Chondrocyte (in vitro differentiated cells): ENCODE measurements at regions not wholly inside any gene's neighbourhood (a gene's known extent, or its start where the extent isn't known, plus 50 kb on each side); places are given as distances from the start of the nearest gene placed in this dataset.

ENCODE experiments used
- DNase-seq: peaks from one replicate; pipeline ENCODE4 v3.0.0; 2021; ENCODE audit warnings: mixed read lengths, low spot score
- H3K27ac Mint-ChIP-seq: one replicate; pipeline ENCODE4 v1.8.0; 2021; ENCODE audit warnings: mild to moderate bottlenecking, moderate library complexity, mixed read lengths; ENCODE audit not compliant: unreplicated experiment
- H3K27me3 Mint-ChIP-seq: 2 replicates; pipeline ENCODE4 v1.8.0; 2021; ENCODE audit warnings: low read depth, mixed read lengths
- H3K36me3 Mint-ChIP-seq: 2 replicates; pipeline ENCODE4 v1.8.0; 2021; ENCODE audit warnings: low read depth, mixed read lengths
- H3K4me1 Mint-ChIP-seq: 2 replicates; pipeline ENCODE4 v1.8.0; 2021; ENCODE audit warnings: low read depth, mild to moderate bottlenecking, mixed read lengths
- H3K4me3 Mint-ChIP-seq: one replicate; pipeline ENCODE4 v1.8.0; 2021; ENCODE audit warnings: mild to moderate bottlenecking, moderate library complexity, mixed read lengths; ENCODE audit not compliant: unreplicated experiment
- H3K9me3 Mint-ChIP-seq: 2 replicates; pipeline ENCODE4 v1.8.0; 2021; ENCODE audit warnings: low read depth, mixed read lengths
- TF ChIP-seq, protein P1 (sequence below): fragments of 200-600 bp; sonication (generic); IDR thresholded peaks from 2 replicates; pipeline ENCODE4 v1.5.0; 2021; ENCODE audit warnings: antibody characterized with exemption, mild to moderate bottlenecking, moderate library complexity

DNA sequence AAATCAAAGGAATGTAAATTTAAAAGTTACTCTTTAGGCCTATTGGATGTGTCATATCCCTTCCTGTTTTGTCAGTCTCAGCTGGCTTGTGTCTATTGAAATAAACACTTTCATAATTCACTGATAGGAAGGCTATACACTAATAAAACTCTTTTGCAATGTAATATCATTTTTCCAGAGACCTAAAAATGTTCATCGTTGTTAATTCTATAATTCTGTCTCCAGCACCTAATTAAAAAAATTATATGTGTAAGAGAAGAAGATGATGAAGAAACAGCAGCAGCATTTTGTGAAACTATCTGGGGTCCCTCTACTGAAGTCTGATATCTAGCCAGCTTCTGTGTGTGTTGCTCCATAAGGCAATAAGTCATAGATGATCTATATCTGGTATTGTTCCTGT, 602.7 kb downstream of the ETV1 start:
- TF ChIP-seq, protein P1, sequence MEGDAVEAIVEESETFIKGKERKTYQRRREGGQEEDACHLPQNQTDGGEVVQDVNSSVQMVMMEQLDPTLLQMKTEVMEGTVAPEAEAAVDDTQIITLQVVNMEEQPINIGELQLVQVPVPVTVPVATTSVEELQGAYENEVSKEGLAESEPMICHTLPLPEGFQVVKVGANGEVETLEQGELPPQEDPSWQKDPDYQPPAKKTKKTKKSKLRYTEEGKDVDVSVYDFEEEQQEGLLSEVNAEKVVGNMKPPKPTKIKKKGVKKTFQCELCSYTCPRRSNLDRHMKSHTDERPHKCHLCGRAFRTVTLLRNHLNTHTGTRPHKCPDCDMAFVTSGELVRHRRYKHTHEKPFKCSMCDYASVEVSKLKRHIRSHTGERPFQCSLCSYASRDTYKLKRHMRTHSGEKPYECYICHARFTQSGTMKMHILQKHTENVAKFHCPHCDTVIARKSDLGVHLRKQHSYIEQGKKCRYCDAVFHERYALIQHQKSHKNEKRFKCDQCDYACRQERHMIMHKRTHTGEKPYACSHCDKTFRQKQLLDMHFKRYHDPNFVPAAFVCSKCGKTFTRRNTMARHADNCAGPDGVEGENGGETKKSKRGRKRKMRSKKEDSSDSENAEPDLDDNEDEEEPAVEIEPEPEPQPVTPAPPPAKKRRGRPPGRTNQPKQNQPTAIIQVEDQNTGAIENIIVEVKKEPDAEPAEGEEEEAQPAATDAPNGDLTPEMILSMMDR: no peak
- Mint-ChIP-seq H3K27me3 (no peaks in the 10 kb centered on the region), H3K4me1 (no peaks in the 10 kb centered on the region), H3K36me3 (no peaks in the 10 kb centered on the region), H3K9me3 (no peaks in the 10 kb centered on the region), H3K4me3 (no peak overlapping the region), H3K27ac (no peak overlapping the region)
- DNase-seq: no peak

DNA sequence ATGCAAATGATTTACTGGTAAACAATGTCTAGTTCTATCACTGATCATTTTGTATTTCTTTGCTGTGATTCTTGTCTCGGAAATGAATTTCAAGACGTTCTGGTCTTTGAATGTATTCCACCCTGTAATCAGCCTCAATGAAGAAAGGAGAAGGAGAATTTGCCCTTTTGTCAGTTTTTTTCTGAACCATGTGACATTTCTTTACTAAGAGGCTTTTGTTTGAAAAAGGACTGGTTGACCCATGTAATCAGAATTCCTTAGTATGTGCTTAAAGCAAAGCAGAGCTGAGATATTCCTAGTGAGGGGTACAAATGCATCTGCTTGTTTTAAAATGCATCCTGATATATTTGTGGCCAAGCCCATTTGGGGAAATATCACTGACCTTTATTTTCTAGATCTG, 581.6 kb downstream of the ETV1 start:
- Mint-ChIP-seq H3K36me3 (no peaks in the 10 kb centered on the region), H3K27me3 (no peaks in the 10 kb centered on the region), H3K9me3 (peaks cover 2% of the 10 kb centered on the region), H3K4me3 (no peak overlapping the region), H3K27ac (no peak overlapping the region), H3K4me1 (no peaks in the 10 kb centered on the region)
- TF ChIP-seq, protein P1: no peak
- DNase-seq: no peak

DNA sequence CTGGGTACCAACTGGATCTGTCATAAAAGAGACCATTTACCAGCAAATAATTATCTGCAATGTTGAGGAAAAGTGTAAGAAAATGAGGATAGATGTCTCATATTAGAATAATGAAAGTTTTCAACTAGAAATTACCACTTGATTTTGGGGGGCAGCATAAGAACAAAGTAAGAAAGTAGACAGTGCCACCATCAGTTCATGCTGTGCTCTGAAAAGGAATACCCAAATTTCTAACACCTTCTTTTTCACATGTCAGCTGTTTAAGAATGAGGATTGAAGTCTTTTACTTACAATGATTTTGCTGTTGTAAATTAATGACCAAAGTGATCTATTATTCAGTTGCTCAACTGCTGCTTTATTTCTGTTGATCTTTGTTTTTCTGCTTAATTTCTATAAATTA, 578.3 kb downstream of the ETV1 start:
- TF ChIP-seq, protein P1: peak; percentile 41
- H3K36me3 Mint-ChIP-seq: no peaks in the 10 kb centered on the region
- no peak for DNase-seq
- peaks cover 10% of the 10 kb centered on the region for H3K4me1 Mint-ChIP-seq
- no peak overlapping the region for H3K27ac Mint-ChIP-seq
- H3K4me3 Mint-ChIP-seq: no peak overlapping the region
- no peaks in the 10 kb centered on the region for H3K27me3 Mint-ChIP-seq
- peaks cover 2% of the 10 kb centered on the region for H3K9me3 Mint-ChIP-seq

DNA sequence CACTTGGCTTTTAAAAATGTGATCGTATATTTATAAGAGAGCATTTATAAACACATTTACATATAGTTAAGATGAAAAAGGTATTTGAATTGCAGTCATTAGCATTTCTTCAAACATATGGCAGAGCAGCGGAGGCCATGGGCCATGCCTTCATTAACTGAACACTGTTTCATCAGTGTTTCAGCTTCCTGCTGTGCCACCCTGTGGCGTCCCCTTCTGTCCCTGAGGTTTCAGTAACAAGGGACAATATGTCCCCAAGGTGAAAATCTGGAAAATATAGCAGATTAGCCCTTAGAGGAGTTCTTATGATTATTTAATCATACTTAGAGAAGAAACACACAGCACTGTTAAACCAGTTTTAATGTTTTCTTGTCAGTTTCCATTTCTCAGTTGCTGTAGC, 577.8 kb downstream of the ETV1 start:
- Mint-ChIP-seq H3K27ac (no peak overlapping the region), H3K36me3 (no peaks in the 10 kb centered on the region), H3K9me3 (peaks cover 2% of the 10 kb centered on the region), H3K27me3 (no peaks in the 10 kb centered on the region), H3K4me3 (no peak overlapping the region), H3K4me1 (peaks cover 10% of the 10 kb centered on the region)
- DNase-seq: no peak
- TF ChIP-seq, protein P1: no peak

DNA sequence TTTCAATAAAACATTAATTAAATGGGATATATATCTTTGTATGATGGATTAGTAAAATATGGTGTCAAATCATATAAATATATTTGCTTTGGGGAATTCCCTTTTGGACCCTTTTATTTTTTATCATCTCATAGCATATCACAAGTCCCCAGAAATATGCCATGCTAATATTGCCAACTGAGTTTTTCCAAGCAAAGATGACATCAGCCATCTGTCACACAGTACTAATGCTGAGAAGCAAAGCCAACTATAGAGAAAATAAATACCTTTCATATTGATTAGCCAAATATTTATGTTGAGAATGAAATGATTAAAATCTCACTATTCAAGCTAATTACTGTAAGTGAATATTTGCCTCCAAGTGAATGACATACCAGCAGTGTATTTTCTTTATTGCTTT, 575.3 kb downstream of the ETV1 start:
- peaks cover 1% of the 10 kb centered on the region for H3K36me3 Mint-ChIP-seq
- peaks cover 6% of the 10 kb centered on the region for H3K9me3 Mint-ChIP-seq
- TF ChIP-seq, protein P1: no peak
- no peaks in the 10 kb centered on the region for H3K27me3 Mint-ChIP-seq
- H3K27ac Mint-ChIP-seq: no peak overlapping the region
- DNase-seq: no peak
- H3K4me3 Mint-ChIP-seq: no peak overlapping the region
- peaks cover 10% of the 10 kb centered on the region for H3K4me1 Mint-ChIP-seq
